PC-9 (cell line): ENCODE measurements at regions not wholly inside any gene's neighbourhood (a gene's known extent, or its start where the extent isn't known, plus 50 kb on each side); places are given as distances from the start of the nearest gene placed in this dataset.

ENCODE experiments used
- BruUV-seq: library from RNA; stranded (reverse); fragments of 400-500 nt; replicated peaks from 2 replicates; lab custom pipeline; 2021; lab: Mats Ljungman, UMichigan
- CTCF ChIA-PET: fragments of 300-600 bp; sonication (Branson Sonifier 250); formaldehyde crosslinking; loops from one replicate; lab custom pipeline; 2022; ENCODE audit warnings: antibody characterized with exemption; lab: Charles Lee
- POLR2A ChIA-PET: fragments of 300-600 bp; sonication (Branson Sonifier 250); formaldehyde crosslinking; loops from one replicate; lab custom pipeline; 2022; ENCODE audit warnings: antibody characterized with exemption; ENCODE audit not compliant: unreplicated experiment; lab: Charles Lee
- DNase-seq, 2 experiments: peaks; one replicate each; pipeline versions ENCODE4 v3.0.0 to v3.0.0-alpha.2; 2015 to 2022; ENCODE audit warnings: mixed read lengths in 1 of 2
- H2AFZ ChIP-seq: fragments of 200-600 bp; sonication (generic); 2 replicates; pipeline ENCODE4 v1.8.1; 2017; ENCODE audit warnings: antibody characterized with exemption
- H3F3A ChIP-seq: fragments of 200-600 bp; sonication (generic); 2 replicates; pipeline ENCODE4 v1.8.1; 2017; ENCODE audit warnings: antibody characterized with exemption, mild to moderate bottlenecking, low read depth; ENCODE audit not compliant: insufficient read depth
- H3K27ac ChIP-seq: fragments of 200-600 bp; sonication (generic); 2 replicates; pipeline ENCODE4 v1.6.1; 2016; ENCODE audit warnings: mixed run types
- H3K27me3 ChIP-seq: fragments of 200-600 bp; sonication (generic); 2 replicates; pipeline ENCODE4 v1.6.1; 2016; ENCODE audit warnings: low read depth, mixed run types; ENCODE audit not compliant: insufficient read depth
- H3K36me3 ChIP-seq: fragments of 200-600 bp; sonication (generic); 2 replicates; pipeline ENCODE4 v1.6.1; 2016; ENCODE audit warnings: low read depth, mixed run types
- H3K4me1 ChIP-seq: fragments of 200-600 bp; sonication (generic); replicated peaks from 2 replicates; pipeline ENCODE4 v1.6.1; 2016; ENCODE audit warnings: mixed run types; ENCODE audit not compliant: insufficient read depth
- H3K4me2 ChIP-seq: fragments of 200-600 bp; sonication (generic); 2 replicates; pipeline ENCODE4 v1.6.1; 2017; ENCODE audit warnings: mixed run types
- H3K4me3 ChIP-seq: fragments of 200-600 bp; sonication (generic); 2 replicates; pipeline ENCODE4 v1.6.1; 2016; ENCODE audit warnings: mixed run types
- H3K79me2 ChIP-seq: fragments of 200-600 bp; sonication (generic); 2 replicates; pipeline ENCODE4 v1.6.1; 2017; ENCODE audit warnings: low read depth, mixed run types
- H3K9me2 ChIP-seq: fragments of 200-600 bp; sonication (generic); 2 replicates; pipeline ENCODE4 v1.8.1; 2017; ENCODE audit warnings: mild to moderate bottlenecking; ENCODE audit not compliant: insufficient read depth
- H3K9me3 ChIP-seq: fragments of 200-600 bp; sonication (generic); 2 replicates; pipeline ENCODE4 v1.8.1; 2016; ENCODE audit warnings: low read depth; ENCODE audit not compliant: insufficient read depth
- H4K20me1 ChIP-seq: fragments of 200-600 bp; sonication (generic); 2 replicates; pipeline ENCODE4 v1.8.1; 2017; ENCODE audit not compliant: insufficient read depth
- EZH2 ChIP-seq: fragments of 200-600 bp; sonication (generic); IDR thresholded peaks from 2 replicates; pipeline ENCODE4 v1.8.0; 2017; ENCODE audit warnings: antibody characterized with exemption, low read depth
- intact Hi-C: fragments of 100-400 bp; cut with micrococcal nuclease; formaldehyde crosslinking; loops from one replicate; pipeline ENCODE4 v1.10.0; 2022; ENCODE audit not compliant: unreplicated experiment
- TF ChIP-seq, protein P1 (sequence below): fragments of 200-600 bp; sonication (generic); conservative IDR thresholded peaks from 2 replicates; pipeline ENCODE4 v1.6.1; 2017; ENCODE audit warnings: mixed run types, antibody characterized with exemption, mild to moderate bottlenecking, moderate library complexity

DNA sequence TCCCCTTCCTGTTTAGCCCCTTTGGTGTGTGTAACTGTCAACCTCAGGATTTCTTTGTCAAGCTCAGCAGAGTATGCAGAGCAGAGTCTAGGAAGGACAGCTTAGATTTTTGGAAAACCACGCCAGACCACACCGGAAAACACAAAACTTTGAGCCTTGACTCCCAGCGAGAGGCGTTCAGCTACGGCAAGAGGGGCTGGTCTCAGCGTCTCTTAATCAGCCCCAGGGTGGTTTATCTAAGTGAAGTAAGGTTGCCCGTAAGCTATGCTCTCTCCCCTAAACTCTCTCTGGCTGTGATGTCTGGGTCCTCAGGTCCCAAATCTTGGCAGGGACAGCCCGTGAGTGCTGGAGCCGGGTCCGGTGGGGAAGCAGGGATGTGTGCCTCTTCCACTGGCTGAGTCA, 230.9 kb downstream of the KLF6 start:
- ChIA-PET CTCF (no interaction called here), POLR2A (no interaction called here)
- no TSS peak for BruUV-seq
- Histone ChIP-seq H3K9me2 (no peaks in the 10 kb centered on the region), H2AFZ (no peak overlapping the region), H3F3A (no peaks in the 10 kb centered on the region), H3K27me3 (no peaks in the 10 kb centered on the region), H3K79me2 (no peaks in the 10 kb centered on the region), H3K9me3 (no peaks in the 10 kb centered on the region), H3K4me3 (no peak overlapping the region), H3K4me2 (no peak overlapping the region), H3K36me3 (no peaks in the 10 kb centered on the region), H4K20me1 (no peaks in the 10 kb centered on the region), H3K4me1 (no peaks in the 10 kb centered on the region), H3K27ac (no peak overlapping the region)
- TF ChIP-seq, protein P1, sequence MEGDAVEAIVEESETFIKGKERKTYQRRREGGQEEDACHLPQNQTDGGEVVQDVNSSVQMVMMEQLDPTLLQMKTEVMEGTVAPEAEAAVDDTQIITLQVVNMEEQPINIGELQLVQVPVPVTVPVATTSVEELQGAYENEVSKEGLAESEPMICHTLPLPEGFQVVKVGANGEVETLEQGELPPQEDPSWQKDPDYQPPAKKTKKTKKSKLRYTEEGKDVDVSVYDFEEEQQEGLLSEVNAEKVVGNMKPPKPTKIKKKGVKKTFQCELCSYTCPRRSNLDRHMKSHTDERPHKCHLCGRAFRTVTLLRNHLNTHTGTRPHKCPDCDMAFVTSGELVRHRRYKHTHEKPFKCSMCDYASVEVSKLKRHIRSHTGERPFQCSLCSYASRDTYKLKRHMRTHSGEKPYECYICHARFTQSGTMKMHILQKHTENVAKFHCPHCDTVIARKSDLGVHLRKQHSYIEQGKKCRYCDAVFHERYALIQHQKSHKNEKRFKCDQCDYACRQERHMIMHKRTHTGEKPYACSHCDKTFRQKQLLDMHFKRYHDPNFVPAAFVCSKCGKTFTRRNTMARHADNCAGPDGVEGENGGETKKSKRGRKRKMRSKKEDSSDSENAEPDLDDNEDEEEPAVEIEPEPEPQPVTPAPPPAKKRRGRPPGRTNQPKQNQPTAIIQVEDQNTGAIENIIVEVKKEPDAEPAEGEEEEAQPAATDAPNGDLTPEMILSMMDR: no peak
- no peak for TF ChIP-seq EZH2
- no peak for DNase-seq
- intact Hi-C loops: no loop called here

DNA sequence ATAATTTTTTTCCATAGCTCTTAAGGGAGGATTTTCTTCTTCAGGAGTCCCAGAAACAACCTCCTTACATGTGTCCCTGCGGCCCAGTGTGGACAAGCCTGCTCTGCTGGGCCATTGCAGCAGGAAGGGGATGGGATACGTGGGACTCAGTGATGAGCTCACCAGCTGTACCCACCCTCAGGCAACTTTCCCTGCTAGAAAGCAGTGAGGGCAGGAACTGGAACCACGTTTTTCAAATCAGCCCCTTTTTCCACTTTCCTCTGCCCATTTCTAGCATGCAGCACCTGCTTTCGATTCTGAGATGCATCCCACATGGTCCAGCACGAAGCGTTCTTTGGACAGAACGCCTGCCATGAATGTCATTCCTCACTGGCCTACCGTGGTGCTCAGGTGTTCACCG, 232.7 kb downstream of the KLF6 start:
- TF ChIP-seq, protein P1: no peak
- TF ChIP-seq EZH2: no peak
- Histone ChIP-seq H3K27ac (no peak overlapping the region), H3F3A (no peaks in the 10 kb centered on the region), H3K27me3 (no peaks in the 10 kb centered on the region), H3K9me3 (no peaks in the 10 kb centered on the region), H3K4me2 (no peak overlapping the region), H3K4me3 (no peak overlapping the region), H3K79me2 (no peaks in the 10 kb centered on the region), H3K4me1 (no peaks in the 10 kb centered on the region), H3K9me2 (no peaks in the 10 kb centered on the region), H4K20me1 (no peaks in the 10 kb centered on the region), H3K36me3 (no peaks in the 10 kb centered on the region), H2AFZ (no peak overlapping the region)
- intact Hi-C loops: no loop called here
- ChIA-PET CTCF (no interaction called here), POLR2A (no interaction called here)
- BruUV-seq: no TSS peak
- no peak for DNase-seq

DNA sequence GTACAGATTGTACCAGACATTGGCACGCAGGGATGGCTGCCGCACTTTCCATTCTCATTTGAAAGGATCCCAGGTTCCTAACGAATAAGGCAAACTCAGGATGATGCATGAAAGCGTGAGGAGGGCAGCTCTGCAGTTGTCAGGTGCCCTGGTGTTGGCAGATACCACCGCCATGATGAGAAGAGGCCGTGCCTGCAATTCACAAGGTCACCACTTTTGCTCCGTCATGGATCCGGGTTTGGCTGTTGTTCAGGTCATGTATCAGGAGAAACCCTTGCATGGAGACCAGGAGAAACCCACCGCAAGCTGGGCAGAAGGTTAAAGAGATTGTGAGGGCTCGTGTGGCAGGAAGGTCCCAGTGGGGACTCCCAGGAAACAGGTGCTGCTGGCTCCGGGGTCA, 233.2 kb downstream of the KLF6 start:
- TF ChIP-seq, protein P1: no peak
- TF ChIP-seq EZH2: no peak
- CTCF ChIA-PET: no interaction called here
- POLR2A ChIA-PET: no interaction called here
- DNase-seq: no peak
- H3K27me3 ChIP-seq: no peaks in the 10 kb centered on the region
- no peaks in the 10 kb centered on the region for H3K36me3 ChIP-seq
- H3K4me1 ChIP-seq: no peaks in the 10 kb centered on the region
- no peak overlapping the region for H3K27ac ChIP-seq
- H3K79me2 ChIP-seq: no peaks in the 10 kb centered on the region
- no peaks in the 10 kb centered on the region for H4K20me1 ChIP-seq
- H3K9me3 ChIP-seq: no peaks in the 10 kb centered on the region
- no peaks in the 10 kb centered on the region for H3F3A ChIP-seq
- intact Hi-C loops: no loop called here
- no peak overlapping the region for H3K4me3 ChIP-seq
- H3K9me2 ChIP-seq: no peaks in the 10 kb centered on the region
- no TSS peak for BruUV-seq
- H2AFZ ChIP-seq: no peak overlapping the region
- H3K4me2 ChIP-seq: no peak overlapping the region
